SK-N-SH treated with all-trans-retinoic acid at 6 μM for 48 hours (cell line): ENCODE measurements at regions not wholly inside any gene's neighbourhood (a gene's known extent, or its start where the extent isn't known, plus 50 kb on each side); places are given as distances from the start of the nearest gene placed in this dataset.

Source experiments
- ATAC-seq: fragments of 200-7000 bp; cut with Tn5 transposase; 3 replicates; pipeline ENCODE4 v1.9.1; 2020; ENCODE audit warnings: mild to moderate bottlenecking, moderate library complexity
- ARNTL ChIP-seq: fragments of 450-650 bp; formaldehyde crosslinking; IDR thresholded peaks from 2 replicates; pipeline ENCODE4 v1.5.0; 2020; ENCODE audit warnings: low read depth, mild to moderate bottlenecking, moderate library complexity, borderline replicate concordance
- BACH2 ChIP-seq: fragments of 250-450 bp; sonication (Bioruptor Pico); IDR thresholded peaks from 2 replicates; pipeline ENCODE4 v1.9.0; 2021; ENCODE audit warnings: mild to moderate bottlenecking, borderline replicate concordance
- CREB5 ChIP-seq: fragments of 250-450 bp; sonication (Bioruptor Pico); IDR thresholded peaks from 2 replicates; pipeline ENCODE4 v1.5.1; 2020; ENCODE audit warnings: low read depth, mild to moderate bottlenecking, moderate library complexity
- CSDC2 ChIP-seq: fragments of 250-450 bp; sonication (Bioruptor Pico); IDR thresholded peaks from 2 replicates; pipeline ENCODE4 v1.5.0; 2020; ENCODE audit warnings: mild to moderate bottlenecking, moderate library complexity
- CSRNP3 ChIP-seq: fragments of 250-450 bp; sonication (Bioruptor Pico); IDR thresholded peaks from 2 replicates; pipeline ENCODE4 v1.5.1; 2021; ENCODE audit warnings: mild to moderate bottlenecking, moderate library complexity
- ESRRG ChIP-seq: fragments of 250-450 bp; sonication (Bioruptor Pico); IDR thresholded peaks from 2 replicates; pipeline ENCODE4 v1.6.1; 2021; ENCODE audit warnings: mild to moderate bottlenecking
- GLIS3 ChIP-seq: fragments of 250-450 bp; sonication (Bioruptor Pico); IDR thresholded peaks from 2 replicates; pipeline ENCODE4 v1.5.0; 2020; ENCODE audit warnings: mild to moderate bottlenecking, moderate library complexity
- ISL1 ChIP-seq: fragments of 250-450 bp; sonication (Bioruptor Pico); IDR thresholded peaks from 2 replicates; pipeline ENCODE4 v2.1.2; 2022; ENCODE audit warnings: mild to moderate bottlenecking, moderate library complexity
- OSR1 ChIP-seq: fragments of 250-450 bp; sonication (Bioruptor Pico); IDR thresholded peaks from 2 replicates; pipeline ENCODE4 v1.8.0; 2022; ENCODE audit warnings: moderate library complexity, mild to moderate bottlenecking, inconsistent platforms
- POU6F1 ChIP-seq: fragments of 250-450 bp; sonication (Bioruptor Pico); IDR thresholded peaks from 2 replicates; pipeline ENCODE4 v1.8.0; 2021; ENCODE audit warnings: low read depth, mild to moderate bottlenecking, moderate library complexity, borderline replicate concordance
- PPARA ChIP-seq: fragments of 250-450 bp; sonication (Bioruptor Pico); IDR thresholded peaks from 2 replicates; pipeline ENCODE4 v1.5.0; 2020; ENCODE audit warnings: mild to moderate bottlenecking, borderline replicate concordance
- RARB ChIP-seq: fragments of 250-450 bp; sonication (Bioruptor Pico); IDR thresholded peaks from 2 replicates; pipeline ENCODE4 v1.8.0; 2021; ENCODE audit warnings: mild to moderate bottlenecking, moderate library complexity
- SNAI2 ChIP-seq: fragments of 250-450 bp; sonication (Bioruptor Pico); IDR thresholded peaks from 2 replicates; pipeline ENCODE4 v1.5.0; 2020; ENCODE audit warnings: mild to moderate bottlenecking, moderate library complexity
- TCF4 ChIP-seq: fragments of 250-450 bp; sonication (Bioruptor Pico); IDR thresholded peaks from 2 replicates; pipeline ENCODE4 v1.8.0; 2021; ENCODE audit warnings: mild to moderate bottlenecking, moderate library complexity, borderline replicate concordance
- TOX ChIP-seq: fragments of 250-450 bp; sonication (Bioruptor Pico); IDR thresholded peaks from 2 replicates; pipeline ENCODE4 v1.8.0; 2021; ENCODE audit warnings: mild to moderate bottlenecking, moderate library complexity, borderline replicate concordance
- TSHZ2 ChIP-seq: fragments of 250-450 bp; sonication (Bioruptor Pico); IDR thresholded peaks from 2 replicates; pipeline ENCODE4 v1.5.0; 2020; ENCODE audit warnings: mild to moderate bottlenecking, moderate library complexity
- ZC3H10 ChIP-seq: fragments of 250-450 bp; sonication (Bioruptor Pico); IDR thresholded peaks from 2 replicates; pipeline ENCODE4 v1.5.1; 2021; ENCODE audit warnings: mild to moderate bottlenecking, moderate library complexity
- ZFP3 ChIP-seq: fragments of 250-450 bp; sonication (Bioruptor Pico); IDR thresholded peaks from 2 replicates; pipeline ENCODE4 v1.5.0; 2020; ENCODE audit warnings: mild to moderate bottlenecking, moderate library complexity
- ZFP30 ChIP-seq: fragments of 450-650 bp; formaldehyde crosslinking; IDR thresholded peaks from 2 replicates; pipeline ENCODE4 v1.5.0; 2022; ENCODE audit warnings: mild to moderate bottlenecking, moderate library complexity
- ZNF565 ChIP-seq: fragments of 450-650 bp; formaldehyde crosslinking; conservative IDR thresholded peaks from 2 replicates; pipeline ENCODE4 v1.5.0; 2020; ENCODE audit warnings: low read depth, mild to moderate bottlenecking, moderate library complexity
- ZNF70 ChIP-seq: fragments of 450-650 bp; formaldehyde crosslinking; IDR thresholded peaks from 2 replicates; pipeline ENCODE4 v1.5.0; 2020; ENCODE audit warnings: mild to moderate bottlenecking, moderate library complexity
- ZNF8 ChIP-seq: fragments of 450-650 bp; formaldehyde crosslinking; IDR thresholded peaks from 2 replicates; pipeline ENCODE4 v1.5.0; 2020; ENCODE audit warnings: mild to moderate bottlenecking, moderate library complexity

- no peak for ATAC-seq
- TF ChIP-seq ISL1 (CRISPR knock-in tag) (no peak), ZC3H10 (CRISPR knock-in tag) (no peak), SNAI2 (CRISPR knock-in tag) (no peak), BACH2 (no peak)
Observed at GRCh38 chr4:12884846-12885796, 599.0 kb downstream of the RAB28 start.

GRCh38 chr4:12881945-12882584 is 602.1 kb downstream of the RAB28 start:
- no peak for ATAC-seq
- TF ChIP-seq RARB (CRISPR knock-in tag): no peak
- no peak for TF ChIP-seq GLIS3 (CRISPR knock-in tag)
- TF ChIP-seq ZNF565 (CRISPR knock-in tag): no peak
- no peak for TF ChIP-seq BACH2
- no peak for TF ChIP-seq SNAI2 (CRISPR knock-in tag)
- TF ChIP-seq TOX (CRISPR knock-in tag): no peak
- no peak for TF ChIP-seq ZFP30 (CRISPR knock-in tag)
- TF ChIP-seq CSRNP3 (CRISPR knock-in tag): no peak
- TF ChIP-seq TSHZ2 (CRISPR knock-in tag): no peak
- no peak for TF ChIP-seq CSDC2 (CRISPR knock-in tag)
- TF ChIP-seq OSR1 (CRISPR knock-in tag): no peak
- no peak for TF ChIP-seq ZFP3 (CRISPR knock-in tag)

GRCh38 chr4:12880844-12881243 is 603.3 kb downstream of the RAB28 start:
- TF ChIP-seq ESRRG (CRISPR knock-in tag) (no peak), ARNTL (CRISPR knock-in tag) (no peak), RARB (CRISPR knock-in tag) (no peak), CSRNP3 (CRISPR knock-in tag) (no peak), OSR1 (CRISPR knock-in tag) (no peak), POU6F1 (CRISPR knock-in tag) (no peak), CREB5 (CRISPR knock-in tag) (no peak), ZNF8 (CRISPR knock-in tag) (no peak), ZFP3 (CRISPR knock-in tag) (no peak), TOX (CRISPR knock-in tag) (no peak), ZNF70 (CRISPR knock-in tag) (no peak), SNAI2 (CRISPR knock-in tag) (no peak), CSDC2 (CRISPR knock-in tag) (no peak), ZFP30 (CRISPR knock-in tag) (no peak), TCF4 (CRISPR knock-in tag) (no peak), PPARA (no peak)
- ATAC-seq: no peak
